HG03095 (cell line): ENCODE measurements at regions not wholly inside any gene's neighbourhood (a gene's known extent, or its start where the extent isn't known, plus 50 kb on each side); places are given as distances from the start of the nearest gene placed in this dataset.

Experiments
- ATAC-seq: cut with Tn5 transposase; IDR thresholded peaks from one replicate; pipeline ENCODE4 v1.9.1; 2021; ENCODE audit warnings: moderate library complexity; ENCODE audit not compliant: unreplicated experiment

GRCh38 chr4:63644396-63644795 is 764.9 kb downstream of the TECRL start:
- ATAC-seq, result no peak

DNA sequence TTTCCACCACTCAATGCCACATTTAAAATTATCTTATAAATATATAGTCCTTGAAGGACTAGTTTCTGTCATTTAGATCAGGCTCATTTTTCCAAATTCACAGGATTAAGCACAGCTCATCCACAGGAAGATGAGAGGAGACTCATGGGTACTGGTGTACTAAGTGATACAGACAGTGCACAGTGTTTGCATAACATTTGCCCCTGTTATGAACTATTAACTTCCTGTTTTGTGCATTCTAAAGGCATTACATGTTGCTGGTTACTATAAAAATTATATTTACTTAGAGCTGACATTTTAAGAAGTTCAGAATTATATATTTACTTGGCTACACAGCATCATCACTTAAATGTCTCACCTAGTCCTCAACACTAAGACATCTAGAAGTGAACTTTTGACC is 772.0 kb downstream of the TECRL start:
- no peak for ATAC-seq

DNA sequence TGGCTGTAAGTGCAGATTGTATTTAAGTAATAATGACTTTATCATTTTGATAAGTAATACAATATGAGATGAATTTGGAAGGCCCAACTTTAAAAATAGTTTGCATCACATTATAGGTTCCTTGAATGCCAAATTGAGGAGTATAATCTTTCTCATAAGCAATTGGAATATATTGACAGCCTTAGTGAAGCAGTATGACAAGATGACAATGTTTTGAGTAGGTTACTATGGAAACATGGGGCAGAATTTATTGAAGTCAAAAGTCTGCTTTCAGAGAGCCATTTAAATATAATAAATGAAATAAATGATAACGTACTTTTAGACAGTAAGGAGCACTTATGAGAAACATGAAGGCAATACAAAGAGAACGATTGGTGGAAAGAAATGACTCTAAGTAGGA is 776.4 kb downstream of the TECRL start:
- no peak for ATAC-seq

DNA sequence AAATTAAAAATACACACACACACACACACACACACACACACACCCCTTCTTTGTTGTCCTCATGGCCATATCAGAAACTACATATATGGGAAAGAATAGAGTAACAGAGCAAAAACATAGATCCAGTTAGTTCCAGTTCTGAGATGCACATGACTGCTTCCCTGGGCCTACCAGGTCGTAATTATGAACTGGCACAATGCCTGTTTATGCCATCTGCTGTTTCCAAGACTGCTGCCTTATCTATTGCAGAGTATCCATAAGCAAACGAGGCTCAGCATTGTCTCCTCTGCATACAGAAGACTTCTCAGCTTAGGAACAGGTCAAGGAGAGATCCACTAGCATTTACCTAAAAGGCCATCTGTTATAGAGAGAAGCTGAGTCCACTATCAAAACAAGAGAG is 789.0 kb downstream of the TECRL start:
- ATAC-seq, result no peak

- ATAC-seq, result no peak
Observed at GRCh38 chr4:63619771-63620170, 789.5 kb downstream of the TECRL start.

- ATAC-seq, result no peak
Observed at GRCh38 chr4:63618883-63619718, 790.1 kb downstream of the TECRL start.

GRCh38 chr4:63607169-63607872 is 801.9 kb downstream of the TECRL start:
- ATAC-seq, result no peak

- ATAC-seq, result no peak
Observed at GRCh38 chr4:63589796-63590195, 819.5 kb downstream of the TECRL start.

GRCh38 chr4:63583561-63583960 is 825.7 kb downstream of the TECRL start:
- no peak for ATAC-seq

DNA sequence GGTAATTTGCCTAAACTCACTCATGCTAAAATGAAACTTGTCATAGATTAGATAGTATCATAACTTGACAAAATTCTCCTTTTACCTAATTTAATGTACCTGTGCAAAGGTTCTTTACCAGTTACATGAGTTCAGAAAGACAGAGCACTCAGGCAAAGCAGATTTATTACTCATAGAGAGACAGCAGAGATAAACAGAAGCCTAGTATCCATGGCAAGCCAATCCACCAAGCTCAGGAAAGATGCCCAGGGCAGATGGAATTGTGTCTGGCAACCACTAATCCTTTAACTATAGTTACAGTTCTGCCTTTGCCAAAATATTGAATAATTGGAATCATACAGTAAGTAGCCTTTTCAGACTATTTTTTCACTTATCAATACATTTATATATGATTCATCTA is 826.2 kb downstream of the TECRL start:
- no peak for ATAC-seq

DNA sequence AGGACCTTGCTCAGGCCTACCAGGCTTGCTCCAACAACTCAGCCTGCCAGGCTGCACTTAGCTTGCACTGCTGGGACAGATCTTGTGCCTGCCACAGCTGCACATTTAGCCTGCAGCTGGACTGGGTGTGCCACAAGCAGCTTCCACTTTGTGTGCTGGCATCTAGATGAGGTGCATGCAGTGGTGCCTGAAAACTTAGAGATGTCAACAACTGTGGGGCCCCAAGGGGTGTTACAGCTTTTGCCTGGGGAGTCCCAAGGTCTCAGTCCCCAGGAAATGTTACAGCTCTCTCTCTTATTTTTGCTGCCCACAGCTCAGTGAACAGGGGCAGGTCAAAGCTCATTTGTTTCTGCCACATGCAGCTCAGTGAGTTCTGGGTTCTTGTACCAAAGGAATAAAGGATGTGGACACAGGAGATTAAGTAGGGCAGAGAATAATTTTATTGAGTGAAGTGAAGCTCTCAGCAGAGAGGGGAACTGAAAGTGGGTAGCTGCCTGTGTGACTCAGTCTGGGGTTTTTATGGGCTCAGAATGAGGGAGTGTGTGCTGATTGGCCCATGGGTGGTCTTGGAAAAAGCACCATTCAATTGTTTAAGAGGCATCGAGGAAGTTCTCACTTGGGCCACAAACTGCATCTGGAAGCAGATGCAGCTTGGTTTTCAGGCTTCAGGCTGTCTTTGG is 828.3 kb downstream of the TECRL start:
- ATAC-seq, result no peak

DNA sequence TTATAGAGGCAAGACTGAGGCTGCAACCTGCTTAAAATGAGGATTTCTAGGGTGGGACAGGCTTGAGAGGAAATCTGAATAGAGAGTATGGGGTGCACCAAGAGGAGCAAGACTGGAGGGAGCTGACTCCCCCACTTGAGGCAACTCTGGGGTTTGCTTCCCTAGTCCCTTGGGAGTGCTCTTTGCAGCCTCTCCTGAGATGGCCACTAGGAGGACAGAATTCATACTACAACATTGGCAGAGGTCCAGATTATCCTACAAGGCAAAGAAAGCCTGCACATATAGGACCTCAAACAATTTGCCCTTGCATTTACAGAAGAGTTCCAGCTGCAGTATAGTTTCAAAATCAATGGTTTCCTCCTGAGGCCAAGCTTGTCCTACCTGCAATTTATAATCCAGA is 830.9 kb downstream of the TECRL start:
- ATAC-seq, result no peak

- ATAC-seq, result no peak
Observed at GRCh38 chr4:63566658-63567057, 842.6 kb downstream of the TECRL start.

- no peak for ATAC-seq
Observed at GRCh38 chr4:63563288-63564014, 845.8 kb downstream of the TECRL start.

DNA sequence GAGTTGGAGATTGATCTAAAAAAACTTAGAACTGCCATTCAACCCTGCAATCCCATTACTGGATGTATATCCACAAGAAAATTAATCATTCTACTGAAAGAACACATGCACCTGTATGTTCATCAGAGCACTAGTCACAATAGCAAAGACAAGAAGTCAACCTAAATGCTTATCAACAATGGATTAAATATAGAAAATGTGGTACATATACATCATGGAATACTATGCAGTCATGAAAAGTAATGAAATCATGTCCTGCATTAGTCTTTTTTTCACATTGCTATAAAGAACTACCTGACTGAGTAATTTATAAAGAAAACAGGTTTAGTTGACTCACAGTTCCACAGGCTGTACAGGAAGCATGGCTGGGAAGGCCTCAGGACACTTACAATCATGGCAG is 850.5 kb downstream of the TECRL start:
- no peak for ATAC-seq

- ATAC-seq, result no peak
Observed at GRCh38 chr4:63556332-63556731, 852.9 kb downstream of the TECRL start.

DNA sequence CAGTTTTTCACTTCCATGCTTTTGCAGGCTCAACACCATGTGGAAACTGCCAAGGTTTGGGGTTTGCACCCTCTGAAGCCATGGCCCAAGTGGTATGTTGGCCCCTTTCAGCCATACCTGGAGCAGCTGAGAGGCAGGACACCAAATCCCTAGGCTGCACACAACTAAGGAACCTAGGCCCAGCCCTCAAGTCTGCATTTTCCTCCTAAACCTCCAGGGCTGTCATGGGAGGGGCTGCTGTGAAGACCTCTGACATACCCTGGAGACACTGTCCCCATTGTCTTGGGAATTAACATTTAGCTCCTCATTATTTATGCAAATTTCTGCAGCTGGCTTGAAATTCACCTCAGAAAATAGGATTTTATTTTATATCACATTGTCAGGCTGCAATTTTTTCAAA is 856.1 kb downstream of the TECRL start:
- ATAC-seq, result no peak

DNA sequence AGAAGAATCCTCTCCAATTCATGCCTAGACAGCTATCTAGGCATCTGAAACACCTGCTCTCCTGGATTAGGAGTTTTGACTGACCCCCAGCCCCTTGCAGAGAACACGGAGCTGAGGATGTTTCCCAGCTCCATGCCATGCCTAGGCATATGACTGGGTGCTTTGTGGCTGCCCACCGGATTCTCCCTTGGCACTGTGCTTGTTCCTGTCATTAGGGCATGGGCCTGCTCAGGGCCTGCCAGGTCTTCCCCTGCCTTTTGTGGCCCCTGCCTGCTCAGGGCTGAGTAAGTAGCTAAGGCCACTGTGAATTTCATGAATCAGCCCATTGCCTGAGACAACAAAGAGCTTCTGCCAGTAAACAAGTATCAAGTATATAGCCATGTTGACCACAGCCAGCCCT is 867.4 kb downstream of the TECRL start:
- ATAC-seq, result no peak

GRCh38 chr4:63529581-63530337 is 879.5 kb downstream of the TECRL start:
- ATAC-seq, result no peak

DNA sequence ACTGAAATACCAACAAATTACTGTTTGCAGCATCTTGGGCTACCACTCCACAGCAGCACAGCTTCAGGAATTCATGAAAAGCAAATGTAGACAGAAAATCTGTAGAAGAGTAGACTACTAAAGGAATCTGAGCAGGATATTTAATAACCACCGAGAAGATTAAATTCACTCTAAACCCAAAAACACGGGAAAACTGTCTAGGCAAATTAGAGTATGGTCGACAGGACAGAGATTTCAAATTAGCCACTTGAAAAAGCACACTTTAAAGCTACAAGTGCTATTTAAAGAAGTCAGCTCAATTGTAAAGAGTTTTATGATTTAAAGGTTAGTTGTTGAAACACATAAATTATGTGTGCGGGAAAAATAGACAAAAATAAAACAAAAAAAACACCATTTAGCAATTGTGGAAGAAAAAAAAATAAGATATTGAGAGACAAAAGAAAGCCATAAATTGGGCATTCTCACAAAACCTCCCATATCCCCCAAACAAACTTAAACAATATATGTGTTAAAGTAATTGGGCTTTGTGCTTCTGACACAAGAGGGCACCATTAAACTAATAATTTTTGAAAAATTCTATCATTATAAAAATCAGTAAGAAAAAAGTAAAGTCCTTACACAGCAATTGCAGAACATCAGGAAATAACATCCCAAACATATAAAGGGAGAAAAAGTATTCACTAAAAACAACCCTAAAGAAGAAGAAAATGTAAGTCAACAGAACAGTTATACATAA is 880.8 kb downstream of the TECRL start:
- ATAC-seq, result no peak
